ENCODE measurements at regions not wholly inside any gene's neighbourhood (a gene's known extent, or its start where the extent isn't known, plus 50 kb on each side); places are given as distances from the start of the nearest gene placed in this dataset.

DNA sequence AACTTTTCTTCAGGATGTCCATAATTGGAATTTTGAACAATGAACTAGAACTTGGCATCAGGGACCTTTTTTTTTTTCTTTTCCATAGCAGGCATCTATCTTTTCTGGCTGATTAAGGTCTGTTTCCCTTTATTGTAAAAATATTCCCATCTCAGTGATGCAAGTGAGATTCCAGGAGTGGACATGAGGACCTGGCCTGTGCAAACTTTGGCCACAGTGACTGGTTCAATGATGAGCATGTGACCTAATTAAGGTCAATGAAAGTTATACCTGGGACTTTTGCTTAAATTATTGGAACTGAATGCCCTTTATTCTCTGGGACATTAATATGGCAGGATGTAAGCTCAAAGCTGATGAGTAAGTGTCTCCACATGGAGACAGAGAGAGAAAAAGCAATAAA is 83.8 kb downstream of the DIO2 start:
- no peak overlapping the region for H3K4me3 ChIP-seq
- H3K27me3 ChIP-seq (replicated peaks; ENCODE audit: insufficient read depth) = no peaks in the 10 kb centered on the region
- intact Hi-C loops (cut with DNase I) = no loop called here
- no peaks in the 10 kb centered on the region for H3K4me1 ChIP-seq (replicated peaks)
- TF ChIP-seq, protein P1, sequence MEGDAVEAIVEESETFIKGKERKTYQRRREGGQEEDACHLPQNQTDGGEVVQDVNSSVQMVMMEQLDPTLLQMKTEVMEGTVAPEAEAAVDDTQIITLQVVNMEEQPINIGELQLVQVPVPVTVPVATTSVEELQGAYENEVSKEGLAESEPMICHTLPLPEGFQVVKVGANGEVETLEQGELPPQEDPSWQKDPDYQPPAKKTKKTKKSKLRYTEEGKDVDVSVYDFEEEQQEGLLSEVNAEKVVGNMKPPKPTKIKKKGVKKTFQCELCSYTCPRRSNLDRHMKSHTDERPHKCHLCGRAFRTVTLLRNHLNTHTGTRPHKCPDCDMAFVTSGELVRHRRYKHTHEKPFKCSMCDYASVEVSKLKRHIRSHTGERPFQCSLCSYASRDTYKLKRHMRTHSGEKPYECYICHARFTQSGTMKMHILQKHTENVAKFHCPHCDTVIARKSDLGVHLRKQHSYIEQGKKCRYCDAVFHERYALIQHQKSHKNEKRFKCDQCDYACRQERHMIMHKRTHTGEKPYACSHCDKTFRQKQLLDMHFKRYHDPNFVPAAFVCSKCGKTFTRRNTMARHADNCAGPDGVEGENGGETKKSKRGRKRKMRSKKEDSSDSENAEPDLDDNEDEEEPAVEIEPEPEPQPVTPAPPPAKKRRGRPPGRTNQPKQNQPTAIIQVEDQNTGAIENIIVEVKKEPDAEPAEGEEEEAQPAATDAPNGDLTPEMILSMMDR (IDR thresholded peaks at IDR 0.05) = no peak
- no peak for TF ChIP-seq POLR2AphosphoS5 (IDR thresholded peaks at IDR 0.05)
- TF ChIP-seq POLR2A (IDR thresholded peaks at IDR 0.05) = no peak
- H3K27ac ChIP-seq = no peak overlapping the region
- DNase-seq (ENCODE audit: low spot score) = no peak
- no peaks in the 10 kb centered on the region for H3K36me3 ChIP-seq
- no peaks in the 10 kb centered on the region for H3K9me3 ChIP-seq

DNA sequence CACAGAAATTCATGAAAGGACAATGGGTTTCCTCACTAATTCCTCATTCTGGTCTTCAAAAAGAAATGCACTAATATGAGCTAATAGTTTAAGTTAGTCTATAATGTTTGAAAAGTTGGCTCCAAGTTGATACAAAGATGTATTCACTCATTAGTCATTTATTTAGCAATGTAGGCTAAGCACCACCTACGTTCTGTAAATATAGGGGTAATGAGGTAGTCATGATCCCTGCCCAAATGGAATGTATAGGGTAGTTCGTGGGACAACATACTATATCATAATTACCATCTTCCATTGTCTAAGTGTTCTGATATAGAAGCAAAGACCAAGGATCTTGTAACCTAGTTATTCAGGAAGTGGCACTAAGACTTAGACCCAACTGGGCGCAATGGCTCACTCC is 86.5 kb downstream of the DIO2 start:
- TF ChIP-seq POLR2A (IDR thresholded peaks at IDR 0.05) (no peak), POLR2AphosphoS5 (IDR thresholded peaks at IDR 0.05) (no peak)
- TF ChIP-seq, protein P1 (IDR thresholded peaks at IDR 0.05) = no peak
- H3K27ac ChIP-seq = no peak overlapping the region
- intact Hi-C loops (cut with DNase I) = no loop called here
- 91% methylated on average over 3 of the region's 3 CpGs for WGBS
- no peaks in the 10 kb centered on the region for H3K9me3 ChIP-seq
- no peaks in the 10 kb centered on the region for H3K27me3 ChIP-seq (replicated peaks; ENCODE audit: insufficient read depth)
- no peaks in the 10 kb centered on the region for H3K36me3 ChIP-seq
- no peaks in the 10 kb centered on the region for H3K4me1 ChIP-seq (replicated peaks)
- DNase-seq (ENCODE audit: low spot score) = no peak
- H3K4me3 ChIP-seq = no peak overlapping the region

DNA sequence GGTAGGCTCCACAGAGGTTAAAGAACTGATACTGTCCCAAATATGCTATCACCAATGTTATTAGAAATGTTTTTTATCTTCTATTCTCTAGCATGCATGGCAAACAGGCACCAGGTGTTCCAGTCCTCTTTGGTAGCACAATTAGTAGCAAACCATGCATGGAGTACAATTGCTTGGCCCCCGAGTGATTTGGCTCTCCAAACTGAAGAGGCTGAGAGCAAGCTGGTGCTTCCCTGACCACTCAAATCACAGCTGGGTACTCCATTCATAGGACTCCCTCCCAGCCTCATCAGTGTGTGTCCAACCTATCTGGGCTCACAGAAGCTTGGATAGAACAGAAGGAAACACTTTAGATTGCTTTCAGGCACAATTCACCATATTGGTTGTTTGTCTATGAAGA is 93.4 kb downstream of the DIO2 start:
- H3K9me3 ChIP-seq = no peaks in the 10 kb centered on the region
- no peaks in the 10 kb centered on the region for H3K36me3 ChIP-seq
- DNase-seq (ENCODE audit: low spot score) = no peak
- H3K27me3 ChIP-seq (replicated peaks; ENCODE audit: insufficient read depth) = no peaks in the 10 kb centered on the region
- TF ChIP-seq, protein P1 (IDR thresholded peaks at IDR 0.05) = no peak
- TF ChIP-seq POLR2AphosphoS5 (IDR thresholded peaks at IDR 0.05) (no peak), POLR2A (IDR thresholded peaks at IDR 0.05) (no peak)
- H3K27ac ChIP-seq = no peak overlapping the region
- H3K4me3 ChIP-seq = no peak overlapping the region
- intact Hi-C loops (cut with DNase I) = no loop called here
- no peaks in the 10 kb centered on the region for H3K4me1 ChIP-seq (replicated peaks)
- WGBS = 87% methylated on average over 1 of the region's 1 CpG

DNA sequence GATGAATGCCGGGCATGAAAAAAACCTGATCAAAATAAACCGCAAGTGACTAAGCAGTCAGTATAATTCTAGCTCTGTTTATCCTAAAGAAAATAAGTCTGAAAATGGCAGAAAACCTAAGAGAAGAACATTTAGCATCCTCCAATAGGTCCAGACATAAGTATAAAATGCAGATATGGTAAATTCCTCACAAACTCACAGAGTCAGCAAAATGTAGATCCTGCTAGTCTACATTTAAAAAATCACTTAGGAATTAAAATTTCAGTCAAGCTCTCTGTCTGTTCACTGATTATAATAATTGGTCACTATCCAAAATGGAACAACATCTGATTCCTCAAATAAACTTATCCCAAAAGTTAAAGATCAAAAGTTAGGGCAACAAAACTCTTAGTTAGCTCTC is 95.1 kb downstream of the DIO2 start:
- intact Hi-C loops (cut with DNase I) = no loop called here

DNA sequence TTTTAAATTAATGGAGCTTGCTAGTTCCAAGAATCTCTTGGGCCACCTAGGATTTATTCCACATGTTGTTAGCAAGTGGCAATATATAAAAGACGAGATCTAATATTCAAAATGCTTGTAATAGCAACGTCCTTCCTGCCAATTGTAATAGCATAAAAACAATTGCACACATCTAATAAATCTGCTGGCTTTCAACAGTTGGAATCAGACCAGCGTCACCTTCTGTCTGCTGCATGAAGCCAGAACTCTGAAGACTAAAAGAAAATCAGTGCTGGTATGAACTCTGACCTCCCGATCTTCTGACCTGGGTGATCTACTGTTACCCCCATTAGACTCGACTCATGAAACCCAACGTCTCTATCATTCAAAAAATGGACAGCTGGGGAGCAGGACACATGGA is 100.6 kb downstream of the DIO2 start:
- H3K4me1 ChIP-seq (replicated peaks) = no peaks in the 10 kb centered on the region
- no peak overlapping the region for H3K27ac ChIP-seq
- H3K4me3 ChIP-seq = no peak overlapping the region
- WGBS = 39% methylated on average over 6 of the region's 6 CpGs
- intact Hi-C loops (cut with DNase I) = no loop called here
- H3K27me3 ChIP-seq (replicated peaks; ENCODE audit: insufficient read depth) = no peaks in the 10 kb centered on the region
- H3K36me3 ChIP-seq = no peaks in the 10 kb centered on the region
- TF ChIP-seq, protein P1 (IDR thresholded peaks at IDR 0.05) = no peak
- TF ChIP-seq POLR2A (IDR thresholded peaks at IDR 0.05) (no peak), POLR2AphosphoS5 (IDR thresholded peaks at IDR 0.05) (no peak)
- H3K9me3 ChIP-seq = no peaks in the 10 kb centered on the region
- DNase-seq (ENCODE audit: low spot score) = no peak

More for the DNA sequence above, 95.1 kb downstream of the DIO2 start:
- no peak overlapping the region for H3K4me3 ChIP-seq
- no peaks in the 10 kb centered on the region for H3K36me3 ChIP-seq
- no peaks in the 10 kb centered on the region for H3K4me1 ChIP-seq (replicated peaks)
- no peak overlapping the region for H3K27ac ChIP-seq
- no peaks in the 10 kb centered on the region for H3K9me3 ChIP-seq
- DNase-seq (ENCODE audit: low spot score) = no peak
- H3K27me3 ChIP-seq (replicated peaks; ENCODE audit: insufficient read depth) = no peaks in the 10 kb centered on the region
- WGBS = 61% methylated on average over 2 of the region's 2 CpGs
- TF ChIP-seq POLR2AphosphoS5 (IDR thresholded peaks at IDR 0.05) (no peak), POLR2A (IDR thresholded peaks at IDR 0.05) (no peak)
- TF ChIP-seq, protein P1 (IDR thresholded peaks at IDR 0.05) = no peak

Measured in prostate gland (tissue), 2 donors.